ENCODE measurements at regions not wholly inside any gene's neighbourhood (a gene's known extent, or its start where the extent isn't known, plus 50 kb on each side); places are given as distances from the start of the nearest gene placed in this dataset.

- DNase-seq (ENCODE audit: low spot score): no peak
These were observed 154.5 kb downstream of the OAT start for GRCh38 chr10:124264271-124264670.

- no peak for DNase-seq (ENCODE audit: low spot score)
These were observed 155.0 kb downstream of the OAT start for GRCh38 chr10:124263726-124264125.

GRCh38 chr10:124262971-124263370 lies 155.8 kb downstream of the OAT start:
- DNase-seq (ENCODE audit: low spot score): no peak

- no peak for DNase-seq (ENCODE audit: low spot score)
These were observed 156.4 kb downstream of the OAT start for GRCh38 chr10:124262234-124262865.

- no peak for DNase-seq (ENCODE audit: low spot score)
These were observed 159.4 kb downstream of the OAT start for GRCh38 chr10:124259139-124259825.

- DNase-seq (ENCODE audit: low spot score): no peak
These were observed 160.9 kb downstream of the OAT start for GRCh38 chr10:124257781-124258180.

- no peak for DNase-seq (ENCODE audit: low spot score)
These were observed 162.6 kb downstream of the OAT start for GRCh38 chr10:124256151-124256550.

GRCh38 chr10:124255556-124255955 lies 162.2 kb upstream of the CHST15 start:
- DNase-seq (ENCODE audit: low spot score): no peak

- no peak for DNase-seq (ENCODE audit: low spot score)
These were observed 161.1 kb upstream of the CHST15 start for GRCh38 chr10:124254490-124254889.

- no peak for DNase-seq (ENCODE audit: low spot score)
These were observed 159.6 kb upstream of the CHST15 start for GRCh38 chr10:124253006-124253405.

- DNase-seq (ENCODE audit: low spot score): no peak
These were observed 158.8 kb upstream of the CHST15 start for GRCh38 chr10:124252097-124252715.

GRCh38 chr10:124251317-124252065 lies 158.1 kb upstream of the CHST15 start:
- no peak for DNase-seq (ENCODE audit: low spot score)

- no peak for DNase-seq (ENCODE audit: low spot score)
These were observed 157.1 kb upstream of the CHST15 start for GRCh38 chr10:124250506-124250905.

GRCh38 chr10:124249812-124250432 lies 156.5 kb upstream of the CHST15 start:
- no peak for DNase-seq (ENCODE audit: low spot score)

GRCh38 chr10:124249196-124249595 lies 155.8 kb upstream of the CHST15 start:
- no peak for DNase-seq (ENCODE audit: low spot score)

GRCh38 chr10:124248056-124249045 lies 155.0 kb upstream of the CHST15 start:
- DNase-seq (ENCODE audit: low spot score): no peak

- no peak for DNase-seq (ENCODE audit: low spot score)
These were observed 152.5 kb upstream of the CHST15 start for GRCh38 chr10:124245806-124246440.

- no peak for DNase-seq (ENCODE audit: low spot score)
These were observed 151.8 kb upstream of the CHST15 start for GRCh38 chr10:124245191-124245590.

- DNase-seq (ENCODE audit: low spot score): no peak
These were observed 151.0 kb upstream of the CHST15 start for GRCh38 chr10:124244256-124244877.

- no peak for DNase-seq (ENCODE audit: low spot score)
These were observed 150.3 kb upstream of the CHST15 start for GRCh38 chr10:124243702-124244121.

All from CD4-positive, alpha-beta T cell treated with Interleukin-6 at 100 ng/mL for 8 hours (primary cell).